Osteoblast (primary cell): ENCODE measurements at regions not wholly inside any gene's neighbourhood (a gene's known extent, or its start where the extent isn't known, plus 50 kb on each side); places are given as distances from the start of the nearest gene placed in this dataset.

Experiments used
- DNase-seq: peaks from one replicate; pipeline ENCODE4 v3.0.0; 2011; ENCODE audit warnings: low spot score, mixed read lengths; ENCODE audit not compliant: insufficient read length; ENCODE audit errors: missing footprints
- H2AFZ ChIP-seq: 2 replicates; pipeline ENCODE4 v1.6.0; 2011; ENCODE audit warnings: mild to moderate bottlenecking, low read length
- H3K27ac ChIP-seq: 2 replicates; pipeline ENCODE4 v1.5.1; 2011; ENCODE audit warnings: mild to moderate bottlenecking, low read depth, low read length, moderate library complexity
- H3K27me3 ChIP-seq: 2 replicates; pipeline ENCODE4 v1.6.0; 2012; ENCODE audit warnings: mild to moderate bottlenecking, control low read depth, inconsistent platforms, low read length, moderate library complexity; ENCODE audit not compliant: insufficient read depth
- H3K36me3 ChIP-seq: 2 replicates; pipeline ENCODE4 v1.5.1; 2011; ENCODE audit warnings: mild to moderate bottlenecking, low read length, control low read depth, moderate library complexity; ENCODE audit not compliant: insufficient read depth
- H3K4me1 ChIP-seq: 2 replicates; pipeline ENCODE4 v1.5.1; 2011; ENCODE audit warnings: mild to moderate bottlenecking, low read length, control low read depth, moderate library complexity; ENCODE audit not compliant: insufficient read depth
- H3K4me2 ChIP-seq: 2 replicates; pipeline ENCODE4 v1.6.0; 2011; ENCODE audit warnings: mild to moderate bottlenecking, low read length; ENCODE audit not compliant: insufficient read depth
- H3K4me3 ChIP-seq: fragments of 200-600 bp; sonication (generic); 3 replicates; pipeline ENCODE4 v1.5.1; 2012; ENCODE audit warnings: mild to moderate bottlenecking, low read length, inconsistent platforms; ENCODE audit not compliant: insufficient read depth
- H3K79me2 ChIP-seq: 2 replicates; pipeline ENCODE4 v1.6.0; 2012; ENCODE audit warnings: mild to moderate bottlenecking, low read length, control low read depth, inconsistent platforms; ENCODE audit not compliant: insufficient read depth
- H3K9me3 ChIP-seq: 2 replicates; pipeline ENCODE4 v1.5.1; 2011; ENCODE audit warnings: low read depth, low read length, control low read depth
- H4K20me1 ChIP-seq: 2 replicates; pipeline ENCODE4 v1.6.0; 2012; ENCODE audit warnings: mild to moderate bottlenecking, low read length, control low read depth; ENCODE audit not compliant: insufficient read depth
- CTCF ChIP-seq: IDR thresholded peaks from 2 replicates; pipeline ENCODE4 v1.5.1; 2011; ENCODE audit warnings: mild to moderate bottlenecking, low read depth, low read length, moderate library complexity; ENCODE audit errors: extremely low read depth

- TF ChIP-seq CTCF = no peak
- Histone ChIP-seq H3K27me3 (no peaks in the 10 kb centered on the region), H3K79me2 (no peaks in the 10 kb centered on the region), H3K27ac (no peak overlapping the region), H3K4me1 (no peaks in the 10 kb centered on the region), H3K4me3 (no peak overlapping the region), H3K9me3 (no peaks in the 10 kb centered on the region), H3K4me2 (no peak overlapping the region), H4K20me1 (no peaks in the 10 kb centered on the region), H2AFZ (no peak overlapping the region), H3K36me3 (no peaks in the 10 kb centered on the region)
- no peak for DNase-seq
These were observed 250.5 kb downstream of the KLF13 start for GRCh38 chr15:31577108-31577507.

GRCh38 chr15:31579282-31579681 is 252.6 kb downstream of the KLF13 start:
- Histone ChIP-seq H3K9me3 (no peaks in the 10 kb centered on the region), H3K27me3 (no peaks in the 10 kb centered on the region), H4K20me1 (no peaks in the 10 kb centered on the region), H3K4me1 (no peaks in the 10 kb centered on the region), H3K36me3 (no peaks in the 10 kb centered on the region), H2AFZ (no peak overlapping the region), H3K4me3 (no peak overlapping the region), H3K27ac (no peak overlapping the region), H3K79me2 (no peaks in the 10 kb centered on the region), H3K4me2 (no peak overlapping the region)
- no peak for DNase-seq
- no peak for TF ChIP-seq CTCF

GRCh38 chr15:31579976-31580375 is 253.3 kb downstream of the KLF13 start:
- Histone ChIP-seq H3K4me1 (no peaks in the 10 kb centered on the region), H3K36me3 (no peaks in the 10 kb centered on the region), H3K79me2 (no peaks in the 10 kb centered on the region), H3K9me3 (no peaks in the 10 kb centered on the region), H2AFZ (no peak overlapping the region), H3K4me3 (no peak overlapping the region), H4K20me1 (no peaks in the 10 kb centered on the region), H3K27me3 (no peaks in the 10 kb centered on the region), H3K4me2 (no peak overlapping the region), H3K27ac (no peak overlapping the region)
- TF ChIP-seq CTCF = no peak
- no peak for DNase-seq

GRCh38 chr15:31584195-31584594 is 257.6 kb downstream of the KLF13 start:
- Histone ChIP-seq H3K4me1 (no peaks in the 10 kb centered on the region), H2AFZ (no peak overlapping the region), H3K4me2 (no peak overlapping the region), H3K9me3 (no peaks in the 10 kb centered on the region), H3K27me3 (no peaks in the 10 kb centered on the region), H3K79me2 (no peaks in the 10 kb centered on the region), H3K36me3 (no peaks in the 10 kb centered on the region), H3K4me3 (no peak overlapping the region), H3K27ac (no peak overlapping the region), H4K20me1 (no peaks in the 10 kb centered on the region)
- TF ChIP-seq CTCF = no peak
- peak; percentile 50 for DNase-seq
